HG02759 (cell line): ENCODE measurements at regions not wholly inside any gene's neighbourhood (a gene's known extent, or its start where the extent isn't known, plus 50 kb on each side); places are given as distances from the start of the nearest gene placed in this dataset.
"Not testable (repeated sequence)": the region's sequence is repeated elsewhere in the genome, so short reads cannot be mapped to it uniquely, and the experiment has no call there.

Experiments used
- ATAC-seq: cut with Tn5 transposase; IDR thresholded peaks from one replicate; pipeline ENCODE4 v1.9.1; 2021; ENCODE audit warnings: mild to moderate bottlenecking, moderate library complexity; ENCODE audit not compliant: unreplicated experiment

GRCh38 chr3:177249203-177249602, 51.9 kb upstream of the TBL1XR1 start:
- ATAC-seq = peak; percentile 61

DNA sequence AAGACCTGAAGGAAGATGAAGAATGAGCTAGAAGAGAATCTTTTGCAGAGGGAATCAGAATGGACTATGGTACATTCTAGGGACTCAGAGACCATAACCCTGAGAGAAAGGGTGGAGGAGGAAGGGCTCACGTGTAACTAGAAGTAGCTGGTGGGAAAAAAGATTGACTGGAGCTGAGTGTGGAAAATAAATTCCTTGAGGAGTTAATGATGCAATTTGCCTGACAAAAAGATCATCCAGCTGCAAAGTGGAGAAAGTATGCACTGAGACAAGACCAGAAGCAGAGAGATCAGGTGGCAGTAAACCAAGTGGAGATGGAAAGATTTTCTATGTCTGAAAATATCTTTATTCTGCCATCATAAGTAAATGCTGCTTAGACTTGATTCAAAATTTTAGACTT, 52.9 kb upstream of the TBL1XR1 start:
- ATAC-seq = no peak

- ATAC-seq = no peak
Measured at GRCh38 chr3:177251755-177252154, 54.5 kb upstream of the TBL1XR1 start.

DNA sequence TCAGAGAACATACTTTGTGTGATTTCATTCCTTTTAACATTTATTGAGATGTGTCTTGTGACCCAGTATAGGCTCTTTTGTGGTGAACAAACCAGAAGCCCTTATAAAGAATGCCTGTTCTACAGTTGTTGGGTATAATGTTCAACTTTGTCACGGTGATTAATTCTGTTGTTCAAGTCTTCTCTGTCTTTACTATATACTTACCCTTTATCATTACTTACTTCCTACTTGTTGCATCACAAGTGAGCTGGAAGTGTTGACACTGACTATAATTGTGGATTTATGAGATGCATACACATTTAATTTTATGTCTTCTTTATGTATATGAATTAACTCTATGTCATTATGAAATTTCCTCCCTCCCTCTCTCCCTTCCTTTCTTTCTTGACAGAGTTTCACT, 59.7 kb upstream of the TBL1XR1 start:
- ATAC-seq = no peak

DNA sequence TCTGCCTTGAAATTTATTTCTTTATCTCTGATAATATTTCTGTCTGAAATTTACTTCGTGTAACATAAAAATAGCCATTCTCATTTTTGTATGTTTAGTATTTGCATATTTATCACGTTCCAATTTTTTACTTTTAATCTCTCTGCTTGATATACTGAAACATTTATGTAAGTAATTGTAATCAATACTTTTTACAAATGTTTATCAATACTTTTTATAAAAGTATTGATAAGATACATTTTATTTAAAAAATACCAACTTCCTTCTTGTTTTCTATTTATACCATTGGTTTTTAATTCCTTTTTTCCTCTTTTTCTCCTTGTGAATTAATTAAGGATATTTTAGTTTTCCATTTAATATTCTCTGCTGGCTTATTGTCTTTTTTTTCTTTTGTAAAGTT, 60.3 kb upstream of the TBL1XR1 start:
- ATAC-seq = no peak

- no peak for ATAC-seq
Measured at GRCh38 chr3:177262396-177262795, 65.1 kb upstream of the TBL1XR1 start.

DNA sequence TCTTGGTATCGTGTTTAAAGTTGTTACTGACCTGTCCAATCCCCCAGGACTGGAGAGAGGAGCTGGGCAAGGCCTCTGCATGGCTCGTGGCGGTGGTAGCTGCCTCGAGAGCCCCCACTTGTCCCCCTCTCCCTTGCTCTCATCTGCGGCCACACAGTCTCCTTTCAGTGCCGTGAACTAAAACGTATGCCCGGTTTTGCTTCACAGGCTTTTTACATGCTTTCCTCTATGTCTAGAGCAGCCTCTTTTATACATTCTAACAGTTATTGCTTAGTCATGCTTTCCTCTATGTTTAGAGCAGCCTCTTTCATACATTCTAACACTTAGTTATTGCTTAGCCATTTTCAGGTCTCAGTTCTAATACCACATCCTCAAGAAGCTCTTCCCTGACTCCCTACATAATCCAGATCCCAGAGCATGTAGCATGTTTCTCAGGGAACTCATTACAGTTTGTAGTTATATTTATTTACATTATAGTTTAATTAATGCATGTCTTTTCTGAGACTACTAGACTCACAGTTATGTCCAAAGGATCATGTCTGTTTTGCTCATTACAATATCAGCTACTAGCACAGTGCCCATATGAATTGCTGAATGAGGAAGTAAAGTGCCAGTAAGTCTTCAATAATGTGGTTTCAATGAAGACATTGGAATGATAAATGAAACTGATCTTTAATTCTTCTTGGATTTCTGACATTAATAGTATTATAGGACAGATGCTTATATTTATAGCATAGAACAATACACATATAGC, 66.5 kb upstream of the TBL1XR1 start:
- no peak for ATAC-seq

- ATAC-seq = not testable (repeated sequence)
Measured at GRCh38 chr3:177271811-177272501, 74.7 kb upstream of the TBL1XR1 start.

DNA sequence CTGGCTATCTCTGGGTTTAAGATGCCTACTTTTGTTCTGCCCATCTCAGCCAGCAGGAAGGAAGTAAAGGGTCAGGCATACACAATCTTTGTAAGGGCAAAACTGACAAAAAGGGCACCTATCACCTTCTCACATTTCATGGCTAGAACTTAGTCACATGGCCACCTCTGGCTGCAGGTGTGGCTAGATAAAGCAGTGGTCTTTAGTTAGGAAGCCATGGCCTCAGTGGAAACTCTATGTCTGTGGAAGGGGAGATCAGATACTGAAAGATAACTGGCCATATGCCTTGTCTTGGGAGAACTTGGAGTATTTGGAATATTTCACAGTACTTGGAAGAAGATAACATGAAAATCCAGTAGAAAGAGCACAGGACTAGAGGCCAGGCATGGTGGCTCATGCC, 80.7 kb upstream of the TBL1XR1 start:
- no peak for ATAC-seq

DNA sequence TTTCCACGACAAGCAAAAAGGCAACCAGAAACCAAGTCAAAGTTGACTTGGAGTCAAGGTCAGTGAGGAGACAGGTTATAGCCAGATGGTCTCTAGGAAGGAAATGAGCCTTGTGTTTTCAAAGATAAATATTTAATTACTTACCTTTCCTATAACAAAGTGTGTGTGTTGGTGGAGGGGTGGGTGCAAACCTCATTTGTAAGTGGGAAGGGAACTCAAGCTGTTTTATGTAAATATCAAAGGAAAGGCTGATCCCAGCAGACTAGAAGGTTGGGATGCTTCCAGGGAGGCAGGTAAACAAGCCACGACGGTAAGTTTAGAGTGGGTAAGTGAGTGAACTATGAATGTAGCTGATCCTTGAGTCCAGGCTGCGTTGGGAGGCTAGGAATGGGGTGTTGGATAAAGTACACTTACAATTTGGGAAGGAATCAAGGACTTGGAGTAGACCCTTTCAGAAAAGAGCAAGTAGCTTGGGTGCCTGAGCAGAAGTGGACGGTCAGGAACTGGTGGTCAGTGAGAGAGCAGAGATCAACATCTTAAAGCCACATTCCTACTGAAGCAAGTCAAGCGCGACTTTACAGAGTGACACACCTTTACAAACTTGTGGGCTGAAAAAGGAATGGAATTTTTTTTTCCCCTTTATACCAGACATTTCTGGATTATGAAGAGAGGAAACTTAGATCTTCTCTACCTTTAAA, 82.0 kb upstream of the TBL1XR1 start:
- ATAC-seq = no peak

- no peak for ATAC-seq
Measured at GRCh38 chr3:177281292-177282118, 84.2 kb upstream of the TBL1XR1 start.

DNA sequence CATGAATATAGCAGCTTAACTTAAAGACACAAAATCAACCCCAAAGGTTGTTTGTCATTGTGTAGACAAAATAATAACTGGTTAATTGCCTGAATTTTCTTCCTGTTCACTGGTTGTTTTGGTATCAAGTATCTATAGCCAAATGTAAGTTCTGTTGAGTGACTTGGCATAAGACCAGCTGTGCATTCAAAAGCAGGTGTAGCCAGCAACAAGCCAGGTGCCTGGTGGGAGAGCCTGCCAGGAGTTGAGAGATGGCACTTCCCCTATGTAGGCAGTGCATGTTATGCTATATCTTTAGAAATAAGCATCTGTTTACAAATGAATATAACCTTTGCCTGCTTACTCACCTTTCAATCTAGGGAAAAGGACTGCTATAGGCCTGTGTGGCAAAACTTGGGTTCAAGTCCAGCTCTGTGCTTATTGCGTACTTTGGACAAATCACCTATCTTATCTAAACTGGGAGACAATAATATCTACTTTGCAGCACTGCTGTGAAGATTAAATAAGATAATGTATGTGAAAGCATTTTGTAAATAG, 84.9 kb upstream of the TBL1XR1 start:
- no peak for ATAC-seq

DNA sequence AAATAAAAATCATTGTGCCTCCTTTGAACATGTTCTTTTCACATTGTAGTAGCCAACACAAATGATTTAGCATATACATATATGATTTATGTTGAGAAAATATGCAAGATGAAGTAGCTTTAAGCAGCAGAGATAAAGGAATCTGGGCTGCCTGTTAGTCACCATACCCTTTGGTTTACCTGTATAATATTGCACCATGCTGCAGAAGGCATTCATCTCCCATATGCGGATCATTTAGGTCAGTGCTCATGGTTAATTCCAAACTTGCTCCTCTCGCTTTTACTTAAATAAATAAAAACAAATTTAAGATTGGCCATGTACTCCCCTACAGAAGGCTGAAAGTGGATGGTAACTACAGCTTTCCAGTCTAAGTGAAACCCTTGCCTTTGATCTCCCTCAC, 86.7 kb upstream of the TBL1XR1 start:
- ATAC-seq = no peak

DNA sequence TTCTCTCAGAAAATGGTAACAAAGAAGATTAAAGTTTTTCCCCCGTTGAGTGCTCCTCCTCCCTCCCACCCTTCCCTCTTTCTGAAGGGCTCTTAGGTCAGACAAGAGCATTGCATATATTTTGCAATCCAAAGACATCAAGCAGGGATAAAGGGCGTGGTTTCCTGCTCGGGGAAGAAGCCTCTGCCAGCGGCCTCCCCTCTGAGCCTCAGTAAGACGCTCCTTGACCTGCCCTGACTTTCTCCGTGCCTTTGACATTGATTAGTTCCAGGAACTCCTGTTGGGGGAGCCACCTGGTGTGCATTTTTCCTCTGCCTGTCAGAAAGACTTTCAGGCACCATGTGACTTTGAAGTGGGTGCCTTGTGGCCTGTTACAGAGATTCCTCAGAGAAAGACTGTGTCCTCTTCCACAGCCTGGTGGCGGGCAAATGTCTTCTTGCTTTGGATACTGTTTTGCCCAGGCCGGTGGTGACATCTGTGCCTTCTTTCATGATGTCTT, 87.2 kb upstream of the TBL1XR1 start:
- ATAC-seq = no peak

GRCh38 chr3:177286034-177286433, 88.8 kb upstream of the TBL1XR1 start:
- ATAC-seq = no peak

DNA sequence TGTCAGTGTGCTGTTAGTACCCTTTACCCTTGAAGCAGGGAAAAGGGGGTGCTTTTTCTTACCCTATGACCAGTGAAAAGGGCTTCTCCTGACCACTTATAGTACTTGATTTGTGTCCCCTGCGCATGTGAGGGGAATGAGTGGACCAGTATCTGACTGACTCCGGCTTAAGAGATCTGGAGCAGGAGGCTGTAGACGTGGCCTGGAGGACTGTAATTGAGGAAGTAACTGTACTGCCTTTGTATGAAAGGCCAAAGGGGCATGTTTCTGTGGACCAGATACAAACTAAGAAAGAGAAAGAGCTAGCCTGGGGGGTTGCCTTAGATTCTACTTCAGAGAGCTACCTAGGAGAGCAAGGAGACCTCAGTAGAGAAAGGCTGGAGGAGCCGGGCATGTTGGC, 89.9 kb upstream of the TBL1XR1 start:
- no peak for ATAC-seq

- ATAC-seq = no peak
Measured at GRCh38 chr3:177290633-177291032, 93.4 kb upstream of the TBL1XR1 start.

DNA sequence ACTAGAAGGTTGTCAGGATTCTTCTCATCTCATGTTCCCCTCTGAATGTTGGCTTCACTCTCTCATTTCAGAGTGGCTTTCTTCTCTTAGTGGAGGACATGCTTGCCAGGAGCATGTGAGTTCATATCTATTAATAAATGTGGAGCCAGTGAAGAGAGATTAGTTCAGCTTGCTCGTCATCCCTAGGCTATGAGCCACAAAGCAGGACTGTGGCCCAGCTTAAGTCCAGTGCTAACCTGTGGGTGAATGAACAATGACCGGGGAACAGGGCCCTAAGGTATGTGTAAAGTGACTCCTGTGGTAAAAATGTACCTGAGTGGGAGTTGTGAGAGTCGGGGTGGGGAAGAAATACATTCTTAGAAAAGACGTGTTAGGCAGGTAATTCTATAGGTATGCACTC, 96.9 kb upstream of the TBL1XR1 start:
- ATAC-seq = no peak

GRCh38 chr3:177295116-177295515, 97.8 kb upstream of the TBL1XR1 start:
- no peak for ATAC-seq

DNA sequence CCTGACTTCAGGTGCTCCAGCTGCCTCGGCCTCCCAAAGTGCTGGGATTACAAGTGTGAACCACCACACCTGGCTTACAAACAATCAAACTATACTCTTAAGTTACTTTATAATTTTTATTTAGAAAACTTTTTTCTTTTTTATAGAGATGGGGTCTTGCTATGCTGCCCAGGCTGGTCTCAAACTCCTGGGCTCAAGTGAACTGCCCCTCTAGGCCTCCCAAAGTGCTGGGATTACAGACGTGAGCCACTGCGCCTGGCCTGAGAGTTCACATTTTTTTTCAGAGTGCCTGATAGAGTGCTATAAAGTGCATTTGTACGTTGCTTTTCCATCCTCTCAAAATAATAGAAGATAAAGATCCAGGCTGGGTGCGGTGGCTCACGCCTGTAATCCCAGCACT, 102.0 kb upstream of the TBL1XR1 start:
- no peak for ATAC-seq
